NCI-H774 (cell line): ENCODE measurements at regions not wholly inside any gene's neighbourhood (a gene's known extent, or its start where the extent isn't known, plus 50 kb on each side); places are given as distances from the start of the nearest gene placed in this dataset.
"Not testable (repeated sequence)": the region's sequence is repeated elsewhere in the genome, so short reads cannot be mapped to it uniquely, and the experiment has no call there.

Experiments used
- DNase-seq: peaks from one replicate; lab custom pipeline; 2025; lab: John Stamatoyannopoulos, UW

GRCh38 chr5:171714261-171714660 is 71.4 kb upstream of the SMIM23 start:
- DNase-seq = no peak

GRCh38 chr5:171714851-171715250 is 70.8 kb upstream of the SMIM23 start:
- no peak for DNase-seq

DNA sequence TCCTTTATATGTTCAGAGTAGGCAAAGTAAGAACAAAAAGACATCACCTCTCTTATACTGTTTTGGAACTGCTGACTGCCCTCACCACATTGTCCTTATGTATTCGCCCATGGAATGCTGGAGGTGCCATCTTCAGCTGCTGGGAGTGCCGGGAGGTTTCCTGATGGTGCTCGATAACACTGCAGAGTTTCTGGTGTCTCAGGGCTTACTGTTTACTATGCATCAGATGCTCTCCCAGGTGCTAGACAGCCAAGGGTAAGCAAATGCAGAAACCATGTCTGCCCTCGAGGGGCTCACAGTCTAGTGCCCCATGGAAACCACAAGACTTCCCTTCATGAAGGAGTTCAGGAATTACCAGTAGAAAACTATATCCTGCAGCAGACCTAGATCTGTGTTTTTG is 70.1 kb upstream of the SMIM23 start:
- no peak for DNase-seq

DNA sequence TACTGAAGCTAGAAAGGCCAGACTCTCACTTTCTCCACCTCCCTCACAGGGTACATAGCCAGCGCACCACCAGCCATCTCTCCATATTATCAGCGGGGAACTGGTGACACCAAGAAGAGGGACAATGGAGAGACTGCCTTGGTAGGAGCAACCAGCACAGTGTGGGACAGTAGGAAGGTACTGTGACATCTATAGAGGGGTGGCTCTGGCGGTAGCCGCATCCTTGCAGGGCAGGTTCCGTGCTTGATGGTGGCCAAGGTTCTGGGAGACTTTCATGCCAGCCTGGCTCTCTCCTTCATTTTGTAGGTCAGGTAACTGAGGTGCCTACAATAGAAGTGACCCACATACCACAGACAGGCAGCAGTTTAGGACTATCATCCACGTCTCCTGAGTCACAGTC is 65.5 kb upstream of the SMIM23 start:
- DNase-seq = no peak

GRCh38 chr5:171721464-171721863 is 64.2 kb upstream of the SMIM23 start:
- DNase-seq = no peak

GRCh38 chr5:171724468-171725204 is 61.0 kb upstream of the SMIM23 start:
- no peak for DNase-seq

DNA sequence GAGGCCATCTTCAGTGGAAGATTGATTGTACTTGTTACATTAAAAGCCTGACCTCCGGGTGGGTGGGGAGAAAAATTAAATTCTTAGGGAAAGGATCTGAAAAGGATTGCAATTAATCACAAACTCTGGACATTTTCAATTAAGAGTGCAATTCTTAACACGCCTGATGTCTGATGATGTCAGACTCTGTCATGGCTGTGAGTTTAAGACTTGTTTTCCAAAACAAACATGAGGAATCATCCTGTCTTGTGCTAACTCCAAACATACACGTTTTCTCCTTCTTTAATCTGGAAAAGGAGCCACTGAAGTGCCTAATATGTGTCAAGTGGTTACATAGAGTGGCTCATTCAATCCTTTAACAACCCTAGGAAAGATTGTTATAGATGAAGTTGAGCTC is 60.4 kb upstream of the SMIM23 start:
- no peak for DNase-seq

GRCh38 chr5:171726819-171727218 is 58.8 kb upstream of the SMIM23 start:
- not testable (repeated sequence) for DNase-seq

DNA sequence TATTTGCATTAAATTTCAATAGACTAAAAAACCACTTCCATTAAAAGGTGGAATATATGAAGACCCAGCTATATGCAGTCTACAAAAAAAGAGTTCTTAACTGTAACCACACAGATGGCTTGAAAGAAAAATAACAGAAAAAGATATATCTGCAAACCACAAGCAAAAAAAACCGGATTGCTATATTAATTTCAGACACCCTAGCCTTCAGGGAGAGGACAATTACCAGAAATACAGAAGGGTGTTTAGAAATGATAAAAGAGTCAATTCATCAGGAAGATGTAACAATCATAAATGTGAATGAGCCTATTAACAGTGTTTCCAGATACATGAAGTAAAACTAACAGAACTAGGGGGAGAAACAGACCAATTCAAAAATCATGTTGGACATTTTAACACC is 56.9 kb upstream of the SMIM23 start:
- no peak for DNase-seq
